Umbilical cord (tissue), 1 donor: ENCODE measurements at regions not wholly inside any gene's neighbourhood (a gene's known extent, or its start where the extent isn't known, plus 50 kb on each side); places are given as distances from the start of the nearest gene placed in this dataset.
"Not testable (repeated sequence)": the region's sequence is repeated elsewhere in the genome, so short reads cannot be mapped to it uniquely, and the experiment has no call there.

Source experiments
- DNase-seq: peaks from one replicate; pipeline ENCODE4 v3.0.0-alpha.2; 2015; ENCODE audit warnings: low spot score

DNA sequence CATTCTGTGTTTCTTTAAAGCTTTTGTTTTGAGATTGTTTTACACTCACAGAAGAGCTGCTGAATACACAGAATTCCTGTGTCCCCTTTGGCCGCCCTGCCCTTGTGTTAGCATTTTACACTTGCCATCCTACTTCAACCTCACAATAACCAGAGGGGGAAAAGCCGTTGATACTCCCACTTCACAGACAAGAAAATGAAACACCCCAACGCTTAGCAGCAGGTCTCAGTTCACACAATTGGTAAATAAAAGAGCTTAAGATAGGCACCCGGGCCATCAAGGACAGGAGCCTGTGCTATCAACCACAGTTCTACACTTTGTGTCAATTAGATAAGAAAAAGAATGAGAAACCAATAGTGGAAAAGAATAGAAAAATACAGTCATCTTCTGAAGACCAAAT lies 178.0 kb downstream of the SYK start:
- no peak for DNase-seq

DNA sequence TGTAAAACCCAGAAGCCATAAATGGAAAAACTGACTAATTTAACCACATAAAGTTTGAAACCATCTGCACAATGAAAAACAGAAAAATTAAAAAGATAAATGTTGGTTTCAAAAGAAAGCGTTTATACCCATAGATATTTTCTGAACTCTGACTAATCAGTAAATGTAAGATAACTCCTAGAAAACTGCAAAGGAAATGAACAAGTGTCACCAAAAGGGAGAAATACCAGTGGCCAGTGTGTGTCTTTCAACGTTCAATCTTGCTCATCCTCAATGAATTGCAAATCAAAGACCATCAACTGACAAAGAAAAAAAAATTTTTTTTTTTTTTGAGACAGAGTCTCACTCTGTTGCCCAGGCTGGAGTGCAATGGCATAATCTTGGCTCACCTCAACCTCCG lies 180.1 kb downstream of the SYK start:
- no peak for DNase-seq

DNA sequence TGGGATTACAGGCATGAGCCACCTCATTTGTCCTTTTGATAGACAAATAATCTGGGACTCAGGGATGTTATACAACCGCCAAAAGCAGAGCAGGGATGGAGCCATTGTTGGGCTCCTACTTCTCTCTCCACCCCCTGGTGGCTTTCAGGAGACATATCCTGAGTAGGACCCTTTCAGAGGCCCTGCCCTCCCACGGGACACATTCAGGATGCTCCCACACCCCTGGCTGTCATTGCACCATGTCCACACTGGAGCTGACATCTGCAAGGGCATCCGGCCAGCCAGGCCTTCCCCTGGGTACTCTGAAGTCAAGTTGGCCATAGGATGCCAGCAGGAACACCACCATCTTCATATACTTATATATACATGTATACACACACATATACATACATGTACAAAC lies 181.8 kb downstream of the SYK start:
- DNase-seq = no peak

DNA sequence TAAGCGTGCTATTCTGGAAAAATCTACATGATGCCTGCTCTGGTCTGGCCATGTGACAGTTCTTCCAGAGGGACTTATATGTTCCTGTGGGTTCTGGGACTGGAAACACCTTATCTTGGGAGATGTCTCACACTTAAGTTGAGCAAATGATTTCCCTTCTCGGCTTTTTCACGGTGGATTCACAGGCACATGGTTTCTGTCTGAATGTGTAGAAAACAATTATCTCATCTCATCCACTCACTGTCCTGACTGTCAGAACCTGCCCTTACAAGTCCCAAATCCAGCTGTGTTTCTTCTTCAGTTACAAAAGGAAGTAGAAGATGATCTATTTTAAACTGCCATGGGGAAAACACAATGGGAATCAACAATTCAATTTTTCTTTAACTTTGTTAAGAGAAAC lies 184.0 kb downstream of the SYK start:
- DNase-seq = peak; percentile 64

DNA sequence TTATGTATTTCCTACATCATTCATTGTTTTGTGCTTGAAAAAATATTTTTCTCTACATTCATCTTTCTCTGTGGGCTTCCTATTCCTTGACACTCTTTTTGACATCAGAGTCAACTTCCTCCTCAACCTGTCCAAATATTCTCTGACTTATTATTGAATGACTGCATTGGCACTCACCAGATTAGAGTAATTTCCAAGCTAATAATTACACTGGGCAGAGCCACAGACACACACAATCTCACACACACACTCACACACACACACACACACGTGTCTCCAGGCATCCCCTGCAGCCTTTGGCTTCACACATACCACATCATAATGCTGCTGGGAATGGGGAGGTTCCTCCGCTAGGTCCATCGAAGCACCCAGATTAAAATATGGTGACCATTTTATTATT lies 184.5 kb downstream of the SYK start:
- DNase-seq = no peak

DNA sequence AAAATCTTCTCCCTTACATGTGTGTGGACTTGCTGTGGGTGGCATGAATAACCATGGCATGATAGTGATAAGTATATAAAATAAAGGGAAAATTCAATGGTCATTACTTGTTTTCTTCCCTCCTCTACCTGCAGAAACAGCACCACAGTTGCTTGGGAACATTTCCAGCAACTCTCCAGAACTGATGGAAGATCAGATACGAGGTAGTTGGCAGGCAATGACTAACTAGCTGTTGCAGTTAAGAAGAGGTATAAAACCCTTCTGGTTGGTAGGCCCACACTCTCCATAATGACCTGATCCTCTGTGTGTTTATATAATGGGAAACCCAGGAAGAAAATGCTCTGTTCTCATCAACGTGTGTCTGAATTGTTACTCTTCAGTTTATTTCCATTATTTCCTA lies 185.9 kb downstream of the SYK start:
- no peak for DNase-seq

DNA sequence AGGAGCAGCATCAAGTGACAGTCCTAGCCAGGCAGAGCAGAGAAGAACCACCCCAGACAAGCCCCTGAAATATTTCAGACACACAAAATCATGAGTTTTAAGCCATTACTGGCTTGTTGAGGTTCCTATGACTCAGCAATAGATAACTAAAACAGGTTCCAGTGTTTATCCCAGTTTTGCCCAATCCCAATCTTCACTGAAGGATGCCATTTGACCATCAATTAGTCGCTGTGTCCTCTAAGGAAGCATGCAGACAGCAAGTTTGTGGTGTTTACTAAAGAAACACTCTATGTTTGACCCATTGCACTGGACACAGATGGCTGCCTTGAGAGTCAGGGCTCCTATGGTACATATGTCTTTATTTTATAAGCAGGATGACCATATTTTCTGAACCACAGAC lies 186.7 kb downstream of the SYK start:
- DNase-seq = no peak

DNA sequence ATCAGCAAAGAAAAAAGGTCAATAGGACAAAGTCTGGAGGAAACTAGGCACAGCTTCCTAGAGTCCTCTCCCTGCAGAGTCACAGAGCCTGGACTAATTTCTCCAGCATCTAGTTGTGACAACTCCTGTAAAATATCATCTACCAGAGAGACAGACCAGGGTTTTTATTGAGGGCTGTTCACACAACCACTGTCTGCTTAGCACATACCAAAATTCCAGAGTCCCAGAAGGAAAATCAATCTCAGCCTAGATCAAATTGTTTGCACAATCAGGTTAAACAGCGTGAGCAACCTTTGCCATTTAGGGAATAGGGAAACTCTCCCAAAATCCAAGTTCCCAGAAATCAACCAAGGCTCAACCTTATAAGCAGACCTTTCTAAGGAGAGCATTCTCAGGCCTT lies 190.3 kb downstream of the SYK start:
- DNase-seq = no peak

DNA sequence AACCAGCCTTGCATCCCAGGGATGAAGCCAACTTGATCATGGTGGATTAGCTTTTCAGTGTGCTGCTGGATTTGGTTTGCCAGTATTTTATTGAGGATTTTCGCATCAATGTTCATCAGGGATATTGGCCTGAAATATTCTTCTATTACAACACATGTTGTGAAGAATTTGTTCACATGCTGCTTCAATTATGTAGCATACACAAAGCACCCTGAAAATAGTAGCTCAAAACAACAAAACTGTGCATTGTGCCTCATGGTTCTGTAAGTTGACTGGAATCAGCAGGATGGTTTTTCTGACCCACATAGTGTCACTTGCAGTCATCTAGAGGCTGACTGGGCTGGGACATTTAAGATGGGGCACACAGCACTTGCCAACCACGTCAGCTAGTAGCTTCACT lies 193.9 kb downstream of the SYK start:
- no peak for DNase-seq

DNA sequence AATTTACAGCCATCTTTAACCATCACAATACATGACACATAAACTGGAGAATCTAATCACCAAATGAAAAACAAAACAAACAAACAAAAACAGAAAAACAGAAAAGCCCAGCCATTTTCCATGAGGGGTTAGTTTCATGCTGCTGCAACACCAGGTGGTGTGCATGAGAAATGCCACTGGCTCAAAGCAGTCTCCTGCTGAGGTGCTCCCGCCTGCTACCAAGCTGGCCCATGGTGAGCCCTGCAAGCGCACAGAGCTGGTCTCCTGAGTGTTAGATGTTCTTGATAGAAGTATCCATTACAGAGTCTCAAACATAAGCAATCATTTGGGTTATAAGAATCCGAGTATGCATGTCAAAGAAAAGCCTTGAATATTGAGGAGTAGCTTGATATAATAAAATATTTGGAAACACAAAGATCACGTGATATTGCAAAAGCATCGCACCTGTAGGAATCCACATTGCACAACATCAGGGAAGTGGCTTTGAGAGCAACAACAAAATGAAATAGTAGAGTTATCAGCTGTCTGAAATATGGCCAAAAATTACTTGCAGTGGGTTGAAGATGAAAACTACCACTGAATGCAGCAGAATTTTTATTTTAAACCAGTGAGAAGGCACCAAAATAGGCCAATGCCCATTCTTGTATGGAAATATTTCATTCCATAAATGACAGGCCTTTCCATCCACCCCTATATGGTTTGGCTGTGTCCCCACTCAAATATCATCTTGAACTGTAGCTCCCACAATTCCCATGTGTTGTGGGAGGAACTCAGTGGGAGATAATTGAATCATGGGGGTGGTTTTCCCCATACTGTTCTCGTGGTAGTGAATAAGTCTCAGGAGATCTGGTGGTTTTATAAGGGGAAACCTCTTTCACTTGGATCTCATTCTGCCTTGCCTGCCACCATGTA lies 194.8 kb downstream of the SYK start:
- no peak for DNase-seq

DNA sequence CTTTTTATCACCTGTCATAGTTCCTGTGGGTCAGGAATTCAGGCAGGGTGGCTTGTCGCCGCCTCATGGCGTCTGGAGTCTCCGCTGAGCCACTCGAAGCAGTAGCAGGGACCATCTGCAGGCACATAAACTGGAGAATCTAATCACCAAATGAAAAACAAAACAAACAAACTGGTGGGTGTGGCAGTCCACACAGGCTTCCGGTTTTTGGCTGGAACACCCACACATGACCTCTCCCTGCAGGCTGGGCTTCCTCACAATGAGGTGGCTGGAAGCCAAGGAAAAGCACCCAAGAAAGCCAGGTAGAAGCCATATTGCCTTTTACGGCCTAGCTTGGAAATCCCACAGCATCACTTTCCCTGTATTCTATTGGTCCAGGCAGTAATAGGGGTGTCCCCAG lies 197.0 kb downstream of the SYK start:
- no peak for DNase-seq

DNA sequence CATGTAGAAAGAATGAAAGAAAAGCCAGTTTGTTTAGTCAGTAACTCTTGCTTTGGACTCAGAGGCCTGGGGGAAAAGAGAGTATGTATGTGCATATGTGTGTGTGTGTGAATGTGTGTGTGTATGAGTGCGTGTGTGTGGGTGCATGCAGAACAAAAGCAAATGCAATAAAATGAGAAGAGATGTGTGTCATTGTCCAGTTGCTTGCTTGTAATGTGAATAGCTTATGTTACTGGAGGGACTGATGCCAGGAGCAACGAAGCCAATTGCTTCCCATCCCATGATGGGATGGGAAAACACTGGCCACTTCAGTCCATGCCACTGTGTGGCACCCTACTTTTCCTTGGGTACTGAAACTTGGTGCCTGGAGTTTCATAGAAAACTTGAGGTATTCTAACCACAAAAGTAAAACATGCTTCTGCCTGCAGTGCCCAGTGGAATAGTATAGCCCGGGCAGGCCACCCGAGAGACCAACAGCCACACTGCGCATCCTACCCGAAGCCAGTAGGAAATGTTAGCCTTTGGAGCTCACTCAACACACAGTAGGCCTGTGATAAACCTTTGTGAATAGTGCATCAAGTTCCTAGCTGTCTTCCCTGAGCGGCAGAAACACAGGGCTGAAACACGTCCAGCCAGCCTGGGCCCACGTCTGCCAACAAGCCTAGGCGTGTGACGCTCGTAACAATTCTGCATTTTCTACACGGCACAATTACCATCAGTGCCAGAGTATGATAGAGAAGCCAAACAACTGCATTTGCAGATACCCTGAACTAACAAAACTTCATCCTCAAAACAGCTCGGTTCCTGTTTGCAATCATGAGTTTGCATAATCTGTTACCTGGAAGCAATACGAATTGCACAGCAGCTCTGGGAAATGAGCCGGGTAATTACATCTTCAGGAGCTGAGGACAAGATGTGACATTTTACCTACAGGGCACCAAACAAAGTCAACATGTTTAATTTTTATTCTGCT lies 198.1 kb downstream of the SYK start:
- peak; percentile 38 for DNase-seq

DNA sequence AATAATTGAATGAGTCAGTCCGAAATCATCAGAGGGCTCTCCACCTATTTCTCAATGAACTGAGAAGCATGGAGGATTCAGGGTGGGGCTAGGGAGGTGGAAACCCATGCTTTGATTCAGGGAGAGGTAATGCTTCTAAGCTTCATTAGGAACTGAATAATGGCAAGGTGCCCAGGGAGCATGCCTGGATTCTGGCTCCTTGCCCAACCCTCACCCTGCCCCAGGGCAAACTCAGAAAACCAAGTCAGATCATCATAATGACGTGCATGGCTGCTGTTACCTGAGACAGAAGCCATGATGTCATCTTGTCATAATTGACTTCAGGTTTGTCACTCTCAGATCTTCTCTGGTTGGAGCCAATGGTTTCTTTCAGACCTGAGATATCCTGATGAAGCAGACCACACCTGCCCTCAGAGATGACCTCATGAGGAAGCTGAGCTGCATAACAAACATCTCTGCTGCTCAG lies 199.6 kb downstream of the SYK start:
- peak; percentile 35 for DNase-seq

DNA sequence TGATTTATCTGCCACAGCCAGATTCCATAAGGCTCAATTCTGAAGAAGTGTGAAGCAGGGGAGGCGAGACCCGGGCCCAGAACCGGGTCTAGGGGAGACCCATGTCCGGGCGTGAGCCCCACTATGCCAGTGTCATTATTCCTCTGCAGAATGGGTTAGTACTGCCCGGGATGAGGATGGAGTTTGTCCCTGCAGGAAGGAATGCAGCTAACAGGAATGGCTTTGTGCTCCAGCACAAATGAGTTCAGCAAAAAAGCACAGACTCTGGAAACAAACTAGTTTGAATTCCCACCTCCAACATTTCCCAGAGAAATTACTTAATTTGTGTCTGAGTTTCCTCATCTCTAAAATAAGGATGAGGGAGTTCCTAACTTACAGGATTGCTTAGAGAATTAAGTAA lies 202.9 kb downstream of the SYK start:
- no peak for DNase-seq

DNA sequence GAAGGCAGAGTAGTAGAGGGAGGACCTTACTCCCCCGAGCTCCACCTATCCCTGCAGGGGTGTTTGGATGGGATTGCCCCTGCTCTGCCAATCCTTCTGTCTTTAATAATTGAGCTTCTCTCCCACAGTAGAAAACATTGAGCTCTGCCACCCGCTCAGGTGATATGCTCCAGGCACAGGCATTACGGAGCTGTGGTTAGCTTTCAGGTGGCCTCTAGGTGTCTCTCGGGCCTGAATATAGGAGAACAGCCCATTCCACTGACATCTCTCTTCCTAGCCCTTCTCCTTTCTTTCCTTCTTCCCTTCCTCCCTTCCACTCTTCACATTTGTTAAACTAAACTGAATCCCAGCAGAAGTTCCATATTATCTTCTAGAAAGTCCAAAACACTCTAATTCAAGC lies 203.4 kb downstream of the SYK start:
- DNase-seq = no peak

DNA sequence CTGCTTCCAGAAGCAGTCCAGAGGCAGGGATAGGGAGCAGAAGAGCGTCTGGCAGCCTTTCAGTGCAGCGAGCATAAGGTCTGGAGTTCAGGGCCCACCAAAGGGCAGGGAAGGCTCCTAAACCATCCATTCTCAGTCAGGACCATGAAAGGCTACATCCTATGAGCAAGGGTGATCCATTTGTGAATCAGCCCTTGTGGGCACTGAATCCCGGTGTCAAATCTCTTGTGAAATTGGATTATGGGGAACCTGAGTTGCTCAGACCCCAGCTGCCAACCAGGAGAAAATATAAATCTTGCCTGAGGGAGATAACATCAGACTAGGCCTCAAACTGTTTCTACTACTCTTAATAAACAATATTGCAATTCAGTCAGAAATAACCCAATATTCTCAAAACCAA lies 204.4 kb downstream of the SYK start:
- no peak for DNase-seq

DNA sequence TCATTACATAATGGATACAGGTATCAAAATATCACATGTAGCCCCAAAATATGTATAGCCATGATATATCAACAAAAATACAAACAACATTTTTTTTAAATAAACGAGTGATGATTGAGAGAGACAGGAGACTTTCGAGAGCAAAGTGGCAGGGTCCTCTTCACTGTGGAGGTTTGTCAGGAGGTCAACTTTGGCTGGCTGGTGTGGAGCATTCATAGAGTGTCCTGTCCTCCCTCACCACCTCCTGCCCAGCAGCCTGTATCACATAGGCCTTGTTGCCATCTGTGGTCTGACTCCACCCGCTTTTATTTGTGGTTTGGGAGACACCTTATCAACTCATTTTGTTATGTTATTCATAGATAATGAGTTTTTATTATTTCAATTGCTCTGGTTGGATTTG lies 206.9 kb downstream of the SYK start:
- no peak for DNase-seq

DNA sequence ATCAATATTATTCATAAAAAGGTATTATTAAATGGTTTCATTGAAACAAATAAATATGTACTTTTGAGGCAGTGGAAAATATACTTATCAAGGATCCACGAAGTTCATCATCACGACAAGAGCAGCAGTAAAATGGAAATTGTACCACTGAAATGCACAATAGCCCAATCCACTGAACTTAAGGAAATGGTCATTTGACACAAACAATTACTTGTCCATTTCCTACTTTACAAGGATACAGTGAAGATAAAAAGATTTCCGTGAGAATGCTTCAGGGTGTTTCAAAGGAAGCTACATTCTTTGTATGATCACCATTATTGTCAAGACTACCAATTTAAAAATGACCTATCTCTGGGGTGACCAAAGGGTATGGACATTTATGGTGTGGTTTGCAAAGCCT lies 210.3 kb downstream of the SYK start:
- no peak for DNase-seq

DNA sequence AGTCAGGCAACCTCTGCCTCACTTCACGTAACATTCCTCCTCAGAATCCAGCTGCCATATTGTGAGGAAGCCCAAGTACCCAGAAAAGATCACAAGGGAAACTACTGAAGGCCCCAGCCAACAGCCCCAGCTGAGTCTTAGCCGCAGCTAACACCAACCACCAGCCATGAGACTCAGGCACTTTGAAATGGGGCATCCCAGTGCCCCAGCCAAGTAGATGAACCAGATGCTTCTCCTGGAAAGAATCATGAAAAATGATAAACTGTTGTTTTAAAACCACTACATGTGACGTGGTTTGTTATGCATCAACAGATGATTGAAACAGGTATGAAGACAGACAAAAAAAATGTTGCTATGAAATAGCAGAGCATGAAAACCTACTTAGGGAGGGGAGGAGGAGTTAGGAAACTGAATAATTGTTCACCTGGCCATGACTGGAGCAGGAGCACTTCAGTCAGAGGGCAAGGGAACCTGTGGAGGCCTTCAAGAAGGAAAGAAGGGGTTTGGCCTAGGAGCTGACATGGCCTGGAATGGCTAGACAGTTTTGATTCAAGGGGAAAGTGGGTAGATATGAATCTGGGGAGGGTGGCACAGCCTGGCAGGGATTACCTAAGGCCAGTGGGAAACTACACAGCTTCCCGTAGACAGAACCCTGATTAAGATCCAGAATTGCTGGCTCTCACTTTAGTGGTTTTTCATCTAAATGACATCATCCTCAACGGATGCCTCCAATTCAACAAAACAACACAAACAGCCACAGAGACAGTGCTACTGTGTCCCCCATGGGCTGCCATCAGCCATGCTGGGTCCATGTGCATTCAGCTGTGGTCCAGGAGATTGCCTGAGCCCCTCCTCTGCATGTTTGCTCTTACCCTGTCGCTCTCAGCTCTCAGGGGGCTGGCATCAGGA lies 211.6 kb downstream of the SYK start:
- DNase-seq = no peak

DNA sequence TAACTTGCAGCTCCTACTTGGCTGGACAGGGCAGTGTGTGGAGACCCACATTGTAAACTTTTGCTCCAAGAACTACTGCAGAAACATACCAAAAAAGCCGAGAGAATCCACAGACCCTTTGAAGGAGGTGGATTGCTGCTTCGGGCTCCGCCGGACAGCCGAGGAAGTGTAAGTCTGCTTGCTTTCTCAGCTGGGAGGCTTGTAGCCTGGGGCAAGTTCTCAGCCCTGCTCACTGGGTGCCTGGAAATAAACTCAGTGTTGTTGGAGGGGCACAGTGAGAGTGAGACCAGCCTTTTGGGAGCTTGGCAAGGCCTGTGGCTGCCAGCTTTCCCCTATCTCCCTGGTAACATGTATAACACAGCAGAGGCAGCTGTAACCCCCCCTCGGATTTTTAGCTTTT lies 215.6 kb downstream of the SYK start:
- DNase-seq = no peak

DNA sequence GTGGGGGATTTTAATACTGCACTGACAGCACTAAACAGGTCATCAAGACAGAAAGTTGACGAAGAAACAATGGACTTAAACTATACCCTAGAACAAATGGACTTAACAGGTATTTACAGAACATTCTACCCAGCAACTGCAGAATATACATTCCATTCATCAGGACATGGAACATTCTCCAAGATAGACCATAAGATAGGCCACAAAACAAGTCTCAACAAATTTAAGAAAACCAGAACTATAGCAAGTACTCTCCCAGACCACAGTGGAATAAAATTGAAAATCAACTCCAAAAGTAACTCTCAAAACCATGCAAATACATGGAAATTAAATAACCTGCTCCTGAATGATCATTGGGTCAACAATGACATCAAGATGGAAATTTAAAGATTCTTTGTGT lies 218.3 kb downstream of the SYK start:
- not testable (repeated sequence) for DNase-seq

DNA sequence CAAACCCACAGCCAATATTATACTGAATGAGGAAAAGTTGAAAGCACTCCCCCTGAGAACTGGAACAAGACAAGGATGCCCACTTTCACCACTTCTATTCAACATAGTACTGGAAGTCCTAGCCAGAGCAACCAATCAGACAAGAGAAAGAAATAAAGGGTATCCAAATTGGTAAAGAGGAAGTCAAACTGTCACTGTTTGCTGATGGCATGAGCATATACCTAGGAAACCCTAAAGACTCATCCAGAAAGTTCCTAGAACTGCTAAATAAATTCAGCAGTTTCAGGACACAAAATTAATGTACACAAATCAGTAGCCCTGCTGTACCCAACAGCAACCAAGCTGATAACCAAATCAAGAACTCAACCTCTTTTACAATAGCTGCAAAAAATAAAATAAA lies 220.0 kb downstream of the SYK start:
- DNase-seq = not testable (repeated sequence)
